ENCODE measurements at regions not wholly inside any gene's neighbourhood (a gene's known extent, or its start where the extent isn't known, plus 50 kb on each side); places are given as distances from the start of the nearest gene placed in this dataset.

DNA sequence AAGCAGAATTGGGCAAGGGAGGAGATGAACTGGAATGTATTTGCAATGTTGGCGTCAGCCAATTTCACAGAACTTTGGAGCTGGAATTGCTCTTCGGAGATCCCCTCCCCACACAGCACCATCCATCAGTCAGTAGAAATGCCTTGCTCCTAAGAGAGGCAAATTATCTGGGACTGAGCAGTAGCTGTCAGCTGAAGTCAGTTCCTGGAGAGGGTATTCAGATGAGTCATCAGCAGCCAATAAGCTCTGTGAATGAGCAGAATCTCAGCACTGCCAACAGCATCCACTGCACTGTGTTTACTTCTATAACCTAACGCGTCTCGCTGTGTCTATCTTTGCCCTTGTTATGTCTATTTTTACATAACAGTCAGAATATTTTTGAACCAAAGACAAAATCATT is 213.7 kb downstream of the SLITRK5 start:
- no peak overlapping the region for H3K4me3 ChIP-seq (replicated peaks in 1 of 3)
- peaks cover 18 to 19% of the 10 kb centered on the region in 2 donors for H3K4me1 ChIP-seq
- intact Hi-C loops (cut with DNase I): no loop called here
- H3K9me3 ChIP-seq: no peaks in the 10 kb centered on the region
- no peak for DNase-seq
- no peaks in the 10 kb centered on the region for H3K27me3 ChIP-seq
- H3K36me3 ChIP-seq: no peaks in the 10 kb centered on the region
- TF ChIP-seq CTCF (IDR thresholded peaks at IDR 0.05) (no peak), POLR2A (IDR thresholded peaks at IDR 0.05) (no peak)
- no peak overlapping the region for H3K27ac ChIP-seq
- 74 to 87% methylated on average over 5 of the region's 5 CpGs for WGBS, 2 donors

DNA sequence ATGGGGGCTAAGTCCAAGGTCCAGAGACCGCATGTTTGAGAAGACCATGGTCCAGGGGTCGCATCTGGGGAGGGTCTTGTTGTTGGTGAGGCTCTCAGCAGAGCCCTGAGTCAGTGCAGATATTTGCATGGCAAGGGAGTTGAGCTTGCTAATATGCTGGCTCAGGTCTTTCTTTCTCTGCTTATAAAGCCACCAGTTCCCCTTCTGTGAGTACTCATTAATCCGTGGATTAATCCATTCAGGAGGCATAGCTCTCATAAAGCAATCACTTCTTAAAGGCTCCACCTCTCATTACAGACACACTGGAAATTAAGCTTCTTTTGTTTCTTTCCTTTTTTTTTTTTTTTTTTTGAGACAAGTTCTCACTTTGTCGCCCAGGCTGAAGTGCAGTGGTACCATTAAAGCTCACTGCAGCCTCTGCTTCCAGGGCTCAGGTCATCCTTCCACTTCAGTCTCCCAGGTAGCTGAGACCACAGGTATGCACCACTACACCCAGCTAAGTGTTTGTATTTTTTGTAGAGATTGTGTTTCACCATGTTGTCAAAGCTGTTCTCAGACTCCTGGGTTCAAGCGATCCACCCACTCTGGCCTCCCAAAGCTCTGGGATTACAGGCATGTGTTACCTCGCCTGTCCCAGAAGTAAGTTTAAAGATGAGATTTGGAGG is 216.4 kb downstream of the SLITRK5 start:
- DNase-seq: no peak
- intact Hi-C loops (cut with DNase I): no loop called here
- Histone ChIP-seq H3K4me1 (peaks cover 18 to 19% of the 10 kb centered on the region in 2 donors), H3K36me3 (no peaks in the 10 kb centered on the region), H3K27me3 (no peaks in the 10 kb centered on the region), H3K9me3 (no peaks in the 10 kb centered on the region), H3K27ac (no peak overlapping the region), H3K4me3 (replicated peaks in 1 of 3) (no peak overlapping the region)
- WGBS, 2 donors: 65 to 76% methylated on average over 6 of the region's 6 CpGs
- TF ChIP-seq POLR2A (IDR thresholded peaks at IDR 0.05) (no peak), CTCF (IDR thresholded peaks at IDR 0.05) (no peak)

DNA sequence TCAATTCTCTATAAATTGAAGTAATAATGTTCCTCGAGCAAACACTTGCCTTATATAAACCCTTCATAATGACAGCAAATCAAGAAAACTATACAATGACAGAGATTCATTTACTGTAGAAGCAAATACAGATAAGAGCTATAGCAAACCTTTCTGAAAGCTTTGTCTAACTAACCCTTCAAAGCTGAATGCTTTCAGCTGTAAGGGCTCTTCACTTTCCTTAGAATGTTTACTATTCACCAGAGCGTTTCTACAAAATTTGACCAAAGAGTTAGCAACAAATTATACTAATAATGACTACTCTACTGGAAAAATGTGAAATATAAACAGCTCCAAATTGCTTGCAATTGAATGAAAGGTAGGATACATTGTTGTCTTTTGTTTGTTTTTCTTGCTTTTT is 218.1 kb downstream of the SLITRK5 start:
- no peaks in the 10 kb centered on the region for H3K9me3 ChIP-seq
- no peak for DNase-seq
- intact Hi-C loops (cut with DNase I): no loop called here
- H3K4me3 ChIP-seq (replicated peaks in 1 of 3): no peak overlapping the region
- TF ChIP-seq CTCF (IDR thresholded peaks at IDR 0.05): no peak
- no peak for TF ChIP-seq POLR2A (IDR thresholded peaks at IDR 0.05)
- H3K27me3 ChIP-seq: no peaks in the 10 kb centered on the region
- peaks cover 18 to 19% of the 10 kb centered on the region in 2 donors for H3K4me1 ChIP-seq
- 15 to 28% methylated on average over 2 of the region's 2 CpGs for WGBS, 2 donors
- H3K36me3 ChIP-seq: no peaks in the 10 kb centered on the region
- no peak overlapping the region for H3K27ac ChIP-seq

DNA sequence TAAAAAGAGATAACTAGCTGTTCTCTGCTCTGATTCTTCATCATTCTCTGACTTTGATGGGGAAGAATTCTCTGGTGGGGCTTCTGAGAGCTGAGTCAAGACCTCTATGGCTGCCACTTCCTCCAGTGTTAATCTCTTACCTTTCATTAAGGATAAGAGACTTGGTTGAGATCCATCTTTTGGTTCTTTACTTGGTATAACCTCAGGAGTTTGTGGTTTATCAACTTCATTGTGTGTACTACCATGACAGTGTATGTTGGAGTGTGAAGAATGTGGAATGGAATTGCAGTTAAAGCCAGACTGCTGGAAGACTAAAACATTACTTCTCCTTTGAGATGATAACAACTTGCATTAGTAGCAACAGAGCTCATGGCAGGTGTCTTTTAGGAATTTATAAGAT is 222.0 kb downstream of the SLITRK5 start:
- intact Hi-C loops (cut with DNase I): no loop called here
- no peaks in the 10 kb centered on the region for H3K27me3 ChIP-seq
- no peaks in the 10 kb centered on the region for H3K9me3 ChIP-seq
- H3K4me3 ChIP-seq (replicated peaks in 1 of 3): no peak overlapping the region
- peaks cover 7 to 9% of the 10 kb centered on the region in 2 donors for H3K4me1 ChIP-seq
- no peak for DNase-seq
- H3K27ac ChIP-seq: no peak overlapping the region
- H3K36me3 ChIP-seq: no peaks in the 10 kb centered on the region
- TF ChIP-seq CTCF (IDR thresholded peaks at IDR 0.05) (no peak), POLR2A (IDR thresholded peaks at IDR 0.05) (no peak)

DNA sequence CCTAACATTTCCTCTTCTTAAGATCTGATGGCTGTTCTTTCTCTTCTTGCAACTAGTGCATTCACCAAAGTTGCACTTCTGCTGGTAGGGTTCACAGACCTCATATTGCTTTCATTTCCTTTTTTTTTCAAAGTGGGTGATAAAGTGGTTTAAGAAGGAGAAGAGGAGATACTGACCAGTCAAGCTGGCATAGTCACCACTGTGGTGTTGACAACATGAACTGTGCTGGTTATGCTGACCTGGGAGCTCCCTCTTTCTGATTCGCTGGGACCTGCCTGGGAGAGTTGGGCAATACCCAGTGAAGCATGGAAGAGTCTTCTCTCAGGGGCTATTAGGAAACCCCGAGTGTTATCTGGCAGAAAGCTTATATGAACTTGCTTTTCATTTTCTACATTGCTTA is 222.9 kb downstream of the SLITRK5 start:
- intact Hi-C loops (cut with DNase I): no loop called here
- no peak for TF ChIP-seq CTCF (IDR thresholded peaks at IDR 0.05)
- TF ChIP-seq POLR2A (IDR thresholded peaks at IDR 0.05): no peak
- 39 to 45% methylated on average over 2 of the region's 2 CpGs for WGBS, 2 donors
- Histone ChIP-seq H3K4me1 (peaks cover under 1 to 5% of the 10 kb centered on the region in 2 donors), H3K27ac (no peak overlapping the region), H3K9me3 (no peaks in the 10 kb centered on the region), H3K36me3 (no peaks in the 10 kb centered on the region), H3K27me3 (no peaks in the 10 kb centered on the region), H3K4me3 (replicated peaks in 1 of 3) (no peak overlapping the region)
- DNase-seq: no peak

Data from thyroid gland (tissue), 4 donors.